ENCODE measurements at regions not wholly inside any gene's neighbourhood (a gene's known extent, or its start where the extent isn't known, plus 50 kb on each side); places are given as distances from the start of the nearest gene placed in this dataset.

DNA sequence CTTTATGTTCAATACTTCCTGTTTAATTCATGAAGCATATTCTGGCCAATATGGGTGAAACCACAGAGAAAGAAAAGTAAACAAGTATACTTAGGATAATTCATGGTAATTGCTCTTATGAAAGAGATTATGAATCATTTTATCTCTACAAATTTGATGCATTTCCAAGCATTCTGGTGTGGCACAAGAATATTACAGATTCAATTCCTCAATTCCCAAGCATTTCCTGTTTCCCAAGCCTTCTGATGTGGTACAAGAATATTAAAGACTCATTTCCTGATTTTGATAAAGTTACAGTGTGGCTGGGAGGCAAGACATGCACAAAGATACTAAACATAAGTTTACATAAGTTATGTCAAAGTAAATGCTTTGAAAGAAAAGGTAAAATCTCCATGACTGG lies 126.1 kb upstream of the NUDT7 start:
- TF ChIP-seq FOXP2 (optimal IDR thresholded peaks at IDR 0.05; ENCODE audit: borderline replicate concordance, extremely low read depth, extremely low read length, insufficient read depth), result no peak
- TF ChIP-seq, protein P1, sequence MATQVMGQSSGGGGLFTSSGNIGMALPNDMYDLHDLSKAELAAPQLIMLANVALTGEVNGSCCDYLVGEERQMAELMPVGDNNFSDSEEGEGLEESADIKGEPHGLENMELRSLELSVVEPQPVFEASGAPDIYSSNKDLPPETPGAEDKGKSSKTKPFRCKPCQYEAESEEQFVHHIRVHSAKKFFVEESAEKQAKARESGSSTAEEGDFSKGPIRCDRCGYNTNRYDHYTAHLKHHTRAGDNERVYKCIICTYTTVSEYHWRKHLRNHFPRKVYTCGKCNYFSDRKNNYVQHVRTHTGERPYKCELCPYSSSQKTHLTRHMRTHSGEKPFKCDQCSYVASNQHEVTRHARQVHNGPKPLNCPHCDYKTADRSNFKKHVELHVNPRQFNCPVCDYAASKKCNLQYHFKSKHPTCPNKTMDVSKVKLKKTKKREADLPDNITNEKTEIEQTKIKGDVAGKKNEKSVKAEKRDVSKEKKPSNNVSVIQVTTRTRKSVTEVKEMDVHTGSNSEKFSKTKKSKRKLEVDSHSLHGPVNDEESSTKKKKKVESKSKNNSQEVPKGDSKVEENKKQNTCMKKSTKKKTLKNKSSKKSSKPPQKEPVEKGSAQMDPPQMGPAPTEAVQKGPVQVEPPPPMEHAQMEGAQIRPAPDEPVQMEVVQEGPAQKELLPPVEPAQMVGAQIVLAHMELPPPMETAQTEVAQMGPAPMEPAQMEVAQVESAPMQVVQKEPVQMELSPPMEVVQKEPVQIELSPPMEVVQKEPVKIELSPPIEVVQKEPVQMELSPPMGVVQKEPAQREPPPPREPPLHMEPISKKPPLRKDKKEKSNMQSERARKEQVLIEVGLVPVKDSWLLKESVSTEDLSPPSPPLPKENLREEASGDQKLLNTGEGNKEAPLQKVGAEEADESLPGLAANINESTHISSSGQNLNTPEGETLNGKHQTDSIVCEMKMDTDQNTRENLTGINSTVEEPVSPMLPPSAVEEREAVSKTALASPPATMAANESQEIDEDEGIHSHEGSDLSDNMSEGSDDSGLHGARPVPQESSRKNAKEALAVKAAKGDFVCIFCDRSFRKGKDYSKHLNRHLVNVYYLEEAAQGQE (IDR thresholded peaks at IDR 0.05; ENCODE audit: insufficient read depth in 1 of 2, low read depth in 2 of 2, low read length in 2 of 2), result no peak
